ENCODE measurements at regions not wholly inside any gene's neighbourhood (a gene's known extent, or its start where the extent isn't known, plus 50 kb on each side); places are given as distances from the start of the nearest gene placed in this dataset. TPM values are rescaled to one million over a fixed set of nuclear protein-coding genes. Genes with fewer than 3 reads are reported as not detected.

- H2BK20ac ChIP-seq (ENCODE audit: low read depth, low read length), result no peak overlapping the region
- DNase-seq (no peak), ATAC-seq (ENCODE audit: low read depth) (no peak)
- H3K4me1 ChIP-seq (ENCODE audit: control insufficient read depth, insufficient read depth, low read length), result no peaks in the 10 kb centered on the region
- TF ChIP-seq RAD21 (IDR thresholded peaks at IDR 0.05; ENCODE audit: low read length) (no peak), FOS (IDR thresholded peaks at IDR 0.05; ENCODE audit: low read depth, low read length) (no peak), NFE2L2 (IDR thresholded peaks at IDR 0.05; ENCODE audit: low read depth, low read length) (no peak), CEBPB (IDR thresholded peaks at IDR 0.05; ENCODE audit: low read depth, low read length) (no peak)
- no peak overlapping the region for H3K4me3 ChIP-seq (ENCODE audit: insufficient read depth, low read depth, low read length)
- no peak overlapping the region for H2BK5ac ChIP-seq (ENCODE audit: low read depth, low read length, poor library complexity, severe bottlenecking)
- no peak overlapping the region for H3K14ac ChIP-seq (replicated peaks; ENCODE audit: low read depth, low read length)
- in situ Hi-C loops (cut with MboI; ENCODE audit: low sequenced_read_pairs), result no loop called here
- H3K9me1 ChIP-seq (ENCODE audit: insufficient read depth, low read length), result peaks cover 3% of the 10 kb centered on the region; the same call in 1 of the 2 replicates
- H2BK120ac ChIP-seq (ENCODE audit: low read depth, low read length), result no peak overlapping the region
- WGBS, 2 experiments (ENCODE audit: extremely low coverage in 2 of 2, insufficient read length in 1 of 2), result 86% methylated on average over 3 of the region's 5 CpGs; no CpG with 5 or more reads in 1 of the 2 experiments
- no peak overlapping the region for H3K9ac ChIP-seq (ENCODE audit: low read depth, low read length)
- no peak overlapping the region for H4K8ac ChIP-seq (ENCODE audit: low read depth in 2 of 2, low read length in 2 of 2)
- no peak overlapping the region for H2AFZ ChIP-seq (replicated peaks; ENCODE audit: low read length, poor library complexity)
- H3K18ac ChIP-seq (ENCODE audit: low read depth, low read length), result no peak overlapping the region
- H3K4ac ChIP-seq (ENCODE audit: low read depth, low read length), result no peak overlapping the region
- H3K23ac ChIP-seq (ENCODE audit: low read depth, low read length), result no peak overlapping the region
- peaks cover 29 to 50% of the 10 kb centered on the region in 2 experiments for H3K79me1 ChIP-seq (ENCODE audit: low read depth in 1 of 2, low read length in 2 of 2)
- no peaks in the 10 kb centered on the region for H3K27me3 ChIP-seq (ENCODE audit: control insufficient read depth, insufficient read depth, low read length)
- ChIA-PET POLR2A (ENCODE audit: unreplicated experiment) (interaction anchor here (0.7 kb wide), 1 partner anchor 50 kb away, joined by 11 read pairs; no protein-coding TSS in a partner anchor), CTCF (interaction anchor here (0.6 to 0.7 kb wide), 2 partner anchors 39 to 145 kb away, joined by 3 read pairs; no protein-coding TSS in a partner anchor)
- dilution Hi-C loops (cut with HindIII; ENCODE audit: low sequenced_read_pairs, unreplicated experiment), result no loop called here
- H3K9me3 ChIP-seq (ENCODE audit: control insufficient read depth, insufficient read depth, low read length), result no peaks in the 10 kb centered on the region
- H3K56ac ChIP-seq (ENCODE audit: extremely low read depth, insufficient read depth, low read length), result no peak overlapping the region
- H3K36me3 ChIP-seq (ENCODE audit: control insufficient read depth, insufficient read depth, low read length), result peaks cover 29% of the 10 kb centered on the region
- H4K91ac ChIP-seq (ENCODE audit: insufficient read depth, low read depth, low read length), result no peak overlapping the region
- H3K4me2 ChIP-seq (ENCODE audit: low read depth, low read length), result no peak overlapping the region
- H3K27ac ChIP-seq (ENCODE audit: insufficient read depth, low read length), result no peak overlapping the region
- H2BK15ac ChIP-seq (ENCODE audit: low read depth, low read length), result no peak overlapping the region
- BruUV-seq (replicated peaks), result no TSS peak
- H4K20me1 ChIP-seq (ENCODE audit: insufficient read depth, low read length), result no peaks in the 10 kb centered on the region
- intact Hi-C loops (cut with micrococcal nuclease), result loop anchor here (5.0 kb wide), 1 partner anchor 282 kb away; no protein-coding TSS in a partner anchor
- H4K5ac ChIP-seq (ENCODE audit: low read depth, low read length), result no peak overlapping the region
- H2AK9ac ChIP-seq (replicated peaks; ENCODE audit: low read depth, low read length, poor library complexity), result no peak overlapping the region
- H2AK5ac ChIP-seq (ENCODE audit: low read depth, low read length), result no peak overlapping the region
Observed at GRCh38 chr17:77090476-77090875, 50.3 kb upstream of the SEC14L1 start.

Small RNA genes in the stretch of these regions (microRNA-seq; reads per million reads assigned to microRNA genes)
- gene MIR6516 (ENCODE audit: unreplicated experiment) (22.6 reads per million, percentile 37 among the genes with 10 or more reads in this experiment), gene RF00017 (ENCODE audit: insufficient read depth, insufficient read length) (not detected), gene SCARNA16 (ENCODE audit: insufficient read depth, insufficient read length) (not detected)

Small RNA genes in the stretch of these regions (small RNA-seq; reads per million reads assigned to genes)
- gene RF00017 (0 reads per million in 5 experiments), gene SCARNA16 (0 reads per million in 5 experiments)

Data from IMR-90 (cell line).